SK-N-MC (cell line): ENCODE measurements at regions not wholly inside any gene's neighbourhood (a gene's known extent, or its start where the extent isn't known, plus 50 kb on each side); places are given as distances from the start of the nearest gene placed in this dataset.

Experiments
- EZH2 ChIP-seq: fragments of 200-600 bp; sonication (generic); IDR thresholded peaks from one replicate; pipeline ENCODE4 v1.6.1; 2017; ENCODE audit warnings: antibody characterized with exemption
- FOXP2 ChIP-seq: optimal IDR thresholded peaks from 2 replicates; pipeline ENCODE3; 2011; ENCODE audit warnings: mild to moderate bottlenecking, moderate library complexity; ENCODE audit not compliant: insufficient read depth; ENCODE audit errors: extremely low read length, control extremely low read depth
- POLR2AphosphoS5 ChIP-seq: IDR thresholded peaks from 2 replicates; pipeline ENCODE4 v1.6.1; 2012; ENCODE audit warnings: mild to moderate bottlenecking, low read depth, low read length, borderline replicate concordance

DNA sequence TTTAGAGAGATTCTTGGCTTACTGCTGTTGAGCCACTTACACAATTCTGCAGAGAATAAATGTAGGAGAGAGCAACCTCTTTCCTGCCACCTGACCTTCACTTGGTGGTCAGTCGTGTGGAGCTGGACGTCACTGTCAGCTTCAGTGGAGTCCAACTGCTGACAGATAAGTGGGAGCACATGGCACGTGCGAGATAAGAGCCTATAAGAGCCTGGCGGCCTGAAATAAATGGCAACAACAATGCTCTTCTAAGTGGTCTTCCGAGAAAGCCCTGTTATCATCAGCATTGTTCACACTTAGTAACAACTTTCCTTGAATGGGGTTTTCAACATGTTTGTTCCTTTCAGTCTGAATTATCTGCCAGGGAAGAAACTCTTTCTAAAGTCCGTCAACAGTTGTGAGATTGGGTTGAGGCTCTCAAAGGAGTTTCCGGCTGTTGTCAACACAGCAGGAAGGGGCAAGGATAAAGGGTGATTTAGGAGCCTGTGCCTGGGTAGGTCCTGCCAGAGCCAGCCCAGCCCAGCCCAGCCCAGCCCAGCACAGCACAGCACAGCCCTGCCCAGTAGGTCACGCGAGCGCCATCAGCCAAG is 57.2 kb upstream of the RUNX1 start:
- no peak for TF ChIP-seq POLR2AphosphoS5
- TF ChIP-seq EZH2: no peak
- TF ChIP-seq FOXP2: no peak
